HG02870 (cell line): ENCODE measurements at regions not wholly inside any gene's neighbourhood (a gene's known extent, or its start where the extent isn't known, plus 50 kb on each side); places are given as distances from the start of the nearest gene placed in this dataset.

Experiments used
- ATAC-seq: cut with Tn5 transposase; IDR thresholded peaks from one replicate; pipeline ENCODE4 v1.9.1; 2021; ENCODE audit warnings: mild to moderate bottlenecking, moderate library complexity; ENCODE audit not compliant: unreplicated experiment

DNA sequence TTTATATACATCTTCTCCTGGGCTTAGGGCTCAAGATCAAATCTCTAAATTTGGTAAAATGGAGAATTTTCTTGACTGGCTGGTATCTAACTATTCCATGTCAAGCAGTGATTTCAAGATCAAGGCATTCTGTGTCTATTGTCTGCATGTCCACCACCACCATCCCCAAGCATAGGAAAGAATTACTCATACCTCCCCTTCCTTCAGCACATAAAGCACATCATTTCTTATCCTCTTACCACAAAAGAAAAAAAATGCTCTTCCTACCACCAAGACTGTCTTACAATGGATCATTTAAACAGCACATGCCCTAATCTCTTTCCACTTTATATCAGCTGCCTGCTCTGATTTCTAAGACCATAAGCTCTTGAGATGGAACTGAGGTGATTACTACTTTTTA, 470.5 kb upstream of the THBS1 start:
- no peak for ATAC-seq

DNA sequence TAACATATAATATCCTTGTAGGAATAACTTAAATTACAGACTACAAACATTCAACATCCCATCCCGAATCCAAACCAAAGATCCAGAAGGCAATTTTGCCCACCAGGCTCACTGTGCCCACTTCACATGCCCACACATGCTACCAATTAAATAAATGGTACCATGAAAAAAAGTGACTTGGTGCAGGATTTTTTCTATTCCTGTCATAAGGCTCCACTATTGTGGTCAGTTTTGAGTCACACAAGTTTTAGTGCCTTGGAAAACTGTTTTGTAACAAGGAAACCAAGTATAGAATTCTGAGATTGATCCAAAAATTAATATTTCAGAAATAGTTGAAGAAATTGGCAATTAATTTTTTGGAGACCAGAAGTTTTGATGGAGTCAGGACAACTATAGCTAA, 470.1 kb upstream of the THBS1 start:
- ATAC-seq = no peak

DNA sequence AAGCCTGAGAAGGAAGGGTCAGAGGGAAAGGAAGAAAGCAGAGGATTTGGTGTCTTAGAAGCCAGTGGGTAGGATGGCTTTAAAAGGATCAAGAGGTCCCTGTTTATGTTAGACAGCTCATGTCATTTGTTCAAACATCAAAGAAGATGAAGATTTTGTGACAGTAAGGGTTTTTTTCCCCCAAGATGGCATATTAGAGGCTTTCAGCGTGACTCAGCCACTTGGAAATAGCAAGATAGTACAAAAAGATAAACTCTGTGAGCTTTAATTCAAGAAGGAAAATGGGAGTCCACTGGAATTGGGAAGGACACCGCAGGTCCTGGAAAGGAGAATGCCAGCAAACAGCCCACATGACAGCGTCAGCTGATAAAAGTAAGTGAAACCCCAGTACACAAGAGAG, 467.1 kb upstream of the THBS1 start:
- no peak for ATAC-seq

DNA sequence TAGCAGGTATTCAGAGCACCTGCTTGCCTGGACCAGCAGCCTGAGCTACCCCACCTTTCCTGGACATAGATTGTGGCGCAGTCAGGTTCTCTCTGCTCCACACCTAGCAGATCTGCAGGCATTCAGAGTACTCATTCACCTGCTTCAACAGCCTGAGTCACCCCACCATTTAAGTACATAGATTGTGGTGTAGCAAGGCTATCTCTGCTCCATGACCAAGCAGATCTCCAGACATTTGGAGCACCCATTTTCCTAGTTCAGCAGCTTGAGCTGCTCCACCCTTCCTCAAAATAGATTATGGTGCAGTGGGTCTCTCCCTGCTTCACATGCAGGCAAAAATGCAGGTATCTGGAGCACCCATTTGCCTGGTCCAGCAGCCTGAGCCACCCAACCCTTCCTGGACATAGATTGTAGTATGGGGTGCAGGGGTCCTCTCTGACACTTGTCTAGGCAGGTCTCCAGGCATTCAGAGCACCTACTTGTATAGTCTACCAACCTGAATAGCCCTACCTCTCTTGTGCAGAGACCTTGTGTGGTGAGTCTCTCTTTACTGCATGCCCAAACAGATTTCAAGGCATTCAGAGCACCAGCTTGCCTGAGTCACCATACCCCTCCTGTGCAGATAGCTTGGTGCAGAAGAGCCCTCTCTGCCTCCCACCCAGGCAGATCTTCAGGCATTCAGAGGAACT, 466.0 kb upstream of the THBS1 start:
- no peak for ATAC-seq

DNA sequence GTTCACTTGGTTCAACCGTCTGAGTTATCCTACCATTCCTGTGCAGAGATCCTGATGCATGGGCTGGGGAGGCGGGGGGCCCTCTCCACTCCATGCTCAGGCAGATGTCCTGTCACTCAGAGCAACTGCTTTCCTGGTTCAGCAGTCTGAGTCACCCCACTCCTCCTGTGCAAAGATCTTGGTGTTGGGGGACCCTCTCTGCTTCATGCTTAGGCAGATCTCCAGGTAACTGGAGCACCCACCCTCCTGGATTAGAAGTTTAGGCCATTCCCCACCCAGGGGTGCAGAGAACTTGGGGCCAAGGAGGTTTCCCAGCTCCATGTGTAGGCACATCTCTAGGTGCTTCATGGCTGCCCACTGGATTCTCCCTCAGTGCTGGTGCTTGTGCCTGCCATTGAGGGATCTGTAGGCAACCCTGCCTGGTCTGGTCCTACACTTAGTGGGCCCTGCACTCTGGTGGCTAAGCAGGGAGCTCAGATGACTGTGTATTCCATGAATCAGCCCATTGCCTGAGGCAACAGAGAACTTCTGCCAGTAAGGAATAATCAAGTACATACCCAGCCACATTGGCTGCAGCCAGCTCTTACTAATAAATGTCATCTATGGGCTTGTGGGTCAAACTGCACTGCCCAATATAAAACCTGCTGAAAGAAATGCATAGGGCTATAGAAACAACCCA, 465.4 kb upstream of the THBS1 start:
- ATAC-seq = no peak

DNA sequence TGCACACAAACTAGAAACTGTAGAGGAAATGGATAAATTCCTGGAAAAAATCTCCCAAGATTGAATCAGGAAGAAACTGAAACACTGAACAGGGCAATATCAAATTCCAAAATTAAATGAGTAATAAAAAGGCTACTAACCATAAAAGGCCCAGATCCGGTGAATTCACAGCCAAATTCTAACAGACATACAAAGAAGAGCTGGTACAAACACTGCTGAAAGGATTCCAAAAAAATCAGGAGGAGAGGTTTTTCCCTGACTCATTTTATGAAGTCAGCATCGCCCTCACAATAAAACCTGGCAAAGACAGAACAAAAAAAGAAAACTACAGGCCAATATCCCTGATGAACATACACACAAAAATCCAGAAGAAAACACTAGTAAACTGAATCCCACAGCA, 462.4 kb upstream of the THBS1 start:
- no peak for ATAC-seq

DNA sequence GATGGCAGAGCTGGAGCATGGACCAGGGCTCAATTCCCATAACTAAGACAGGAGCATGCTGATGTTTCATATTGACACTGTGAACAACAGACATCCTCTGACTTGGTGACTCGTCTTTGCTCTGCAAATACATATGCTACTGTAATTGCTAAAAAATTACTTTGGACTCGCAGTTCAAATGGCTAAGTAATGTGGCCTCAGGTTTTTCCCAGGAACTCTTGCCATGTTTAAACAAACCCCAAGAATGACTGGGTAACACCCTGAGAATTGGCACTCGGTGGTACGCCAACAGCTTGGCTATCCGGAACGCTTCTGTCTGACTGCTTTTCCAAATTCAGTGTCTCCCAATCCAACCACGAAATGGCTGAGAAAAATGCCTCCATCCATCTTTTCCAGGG, 456.7 kb upstream of the THBS1 start:
- no peak for ATAC-seq

DNA sequence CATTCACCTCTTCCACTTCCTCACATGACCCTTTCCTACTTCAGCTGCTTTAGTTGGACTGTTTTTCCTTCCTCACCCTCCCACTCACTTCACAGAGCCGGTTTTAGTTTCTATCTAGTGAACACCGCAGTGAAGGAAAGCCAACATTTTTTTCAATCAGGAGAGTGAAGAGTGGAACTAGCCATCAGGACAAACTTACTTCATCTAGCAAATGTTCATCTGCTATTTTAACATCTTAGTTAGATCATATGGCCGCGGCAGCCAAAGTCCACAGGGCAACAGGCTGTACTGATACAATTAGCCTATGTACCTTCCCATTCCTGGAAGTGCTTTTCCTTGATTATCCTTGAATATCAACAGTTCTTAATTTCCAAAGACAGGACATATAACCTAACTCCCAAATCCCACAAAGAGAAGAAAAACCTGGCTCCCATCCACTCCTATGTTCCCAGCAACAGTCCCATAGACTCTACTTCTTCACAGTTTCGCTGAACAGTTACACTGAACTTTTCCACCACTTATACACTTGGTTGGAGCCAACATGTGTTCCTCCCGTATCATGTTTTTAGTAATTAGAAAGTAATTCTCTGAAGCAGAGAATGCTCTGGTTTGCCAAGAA, 456.2 kb upstream of the THBS1 start:
- no peak for ATAC-seq

DNA sequence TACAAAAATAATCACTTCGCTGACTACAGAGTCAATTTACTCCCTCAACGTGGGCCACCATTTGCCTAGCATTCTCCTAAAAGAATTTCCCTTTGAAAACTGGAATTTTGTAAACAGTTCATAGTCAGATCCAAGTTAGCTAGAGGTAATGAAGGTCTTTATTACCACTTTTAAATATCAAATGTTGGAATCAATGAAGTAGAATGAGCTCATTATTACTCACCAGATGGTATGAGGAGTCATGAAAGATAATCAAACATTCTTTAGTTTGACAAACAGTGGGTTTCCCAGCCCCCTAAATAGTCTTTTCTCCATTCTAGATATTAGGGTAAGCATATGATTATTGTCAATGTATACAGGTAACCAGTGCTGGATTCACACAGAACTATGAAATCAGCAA, 455.7 kb upstream of the THBS1 start:
- no peak for ATAC-seq

DNA sequence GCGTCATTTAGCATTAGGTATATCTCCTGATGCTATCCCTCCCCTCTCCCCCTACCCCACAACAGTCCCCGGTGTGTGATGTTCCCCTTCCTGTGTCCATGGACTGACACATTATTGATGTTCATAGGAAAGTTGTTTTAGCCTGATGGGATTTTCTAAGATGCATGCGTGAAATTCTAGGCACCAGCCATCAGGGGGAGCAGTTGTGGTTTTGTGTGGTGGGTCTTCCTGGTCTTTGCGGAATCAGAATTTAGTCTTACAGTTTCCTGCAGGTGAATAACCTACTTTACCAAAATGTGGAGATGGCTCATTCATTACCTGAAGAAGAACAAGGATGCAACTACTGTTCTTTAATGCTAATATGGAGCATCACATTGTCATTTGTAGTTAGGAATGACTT, 455.0 kb upstream of the THBS1 start:
- no peak for ATAC-seq

DNA sequence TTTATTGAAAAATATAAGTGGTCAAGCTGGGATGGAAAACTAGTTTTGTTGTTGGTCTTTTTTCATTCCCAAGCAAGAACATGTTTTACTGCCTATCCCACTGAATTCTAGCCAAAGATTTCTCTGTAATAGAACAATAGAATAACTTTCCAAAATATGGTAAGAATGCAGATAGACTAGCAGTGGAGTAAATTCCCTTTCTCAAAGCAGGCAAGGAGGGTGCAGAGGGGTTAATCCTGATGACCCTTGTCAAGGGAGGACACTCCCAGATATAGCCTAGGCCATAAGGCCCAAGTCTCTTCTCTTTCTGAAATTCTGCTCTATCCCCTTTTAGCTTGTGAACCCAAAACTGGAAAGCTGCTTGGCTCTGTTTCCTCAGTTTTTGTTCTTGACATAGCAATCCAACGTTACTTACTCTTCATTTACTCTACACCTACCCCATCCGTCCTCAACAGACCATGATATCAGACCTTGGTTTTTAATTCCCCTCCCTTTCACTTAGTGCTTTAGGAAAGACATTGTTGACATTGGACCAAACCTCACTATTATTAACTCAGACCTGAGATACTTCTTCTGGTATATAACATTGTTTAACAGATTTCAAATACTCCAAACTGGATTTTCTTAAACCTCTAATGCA, 453.6 kb upstream of the THBS1 start:
- no peak for ATAC-seq

DNA sequence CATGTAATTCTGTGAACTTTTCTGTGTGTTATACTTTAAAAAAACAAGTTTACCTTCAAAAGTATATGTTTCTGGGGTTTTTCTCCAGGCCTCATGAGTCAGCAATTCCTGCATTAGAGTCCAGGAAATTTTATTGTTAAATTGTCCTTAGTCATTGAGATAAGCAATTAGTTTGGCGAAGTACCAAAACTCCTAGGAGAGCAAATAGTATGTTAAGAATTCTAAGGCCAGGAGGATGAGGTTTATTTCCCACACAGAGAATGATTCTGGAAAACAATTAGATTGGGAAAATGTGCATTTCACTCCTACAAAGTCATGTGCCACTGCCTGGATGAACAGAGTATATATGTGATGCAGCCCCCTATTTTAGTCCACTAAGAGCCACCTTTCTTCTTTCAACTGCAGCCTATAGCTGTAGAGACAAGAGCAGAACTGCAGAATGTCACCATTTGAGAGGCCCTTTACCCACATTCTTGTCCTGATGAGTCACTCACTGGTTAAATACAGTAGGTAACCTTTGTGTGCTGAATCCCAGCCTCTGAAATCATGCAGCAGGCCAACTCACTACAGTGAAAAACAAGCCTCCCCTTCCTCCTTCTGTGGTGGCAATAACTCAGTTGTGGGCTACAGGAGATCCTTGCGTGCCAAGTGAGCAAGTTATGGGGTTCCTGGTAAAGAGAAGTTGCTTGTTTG, 452.8 kb upstream of the THBS1 start:
- no peak for ATAC-seq

DNA sequence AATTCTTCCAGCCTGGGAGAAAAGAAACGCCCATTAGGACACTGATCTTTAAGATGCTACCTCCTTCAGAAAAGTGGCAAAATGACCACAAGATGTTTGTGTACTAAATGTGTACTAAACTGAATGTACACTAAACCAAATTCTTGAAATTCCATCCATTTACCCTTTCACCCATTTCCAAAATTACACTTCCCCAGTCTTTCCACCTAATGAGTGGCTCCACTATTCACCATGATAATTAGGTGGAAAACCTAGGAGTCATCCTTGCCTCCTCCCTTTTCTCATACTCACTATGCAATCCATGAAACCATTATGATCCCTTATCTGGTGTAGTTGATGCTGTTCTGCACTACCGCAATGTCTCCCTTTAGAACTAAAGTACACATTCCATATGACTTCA, 452.1 kb upstream of the THBS1 start:
- ATAC-seq = no peak

DNA sequence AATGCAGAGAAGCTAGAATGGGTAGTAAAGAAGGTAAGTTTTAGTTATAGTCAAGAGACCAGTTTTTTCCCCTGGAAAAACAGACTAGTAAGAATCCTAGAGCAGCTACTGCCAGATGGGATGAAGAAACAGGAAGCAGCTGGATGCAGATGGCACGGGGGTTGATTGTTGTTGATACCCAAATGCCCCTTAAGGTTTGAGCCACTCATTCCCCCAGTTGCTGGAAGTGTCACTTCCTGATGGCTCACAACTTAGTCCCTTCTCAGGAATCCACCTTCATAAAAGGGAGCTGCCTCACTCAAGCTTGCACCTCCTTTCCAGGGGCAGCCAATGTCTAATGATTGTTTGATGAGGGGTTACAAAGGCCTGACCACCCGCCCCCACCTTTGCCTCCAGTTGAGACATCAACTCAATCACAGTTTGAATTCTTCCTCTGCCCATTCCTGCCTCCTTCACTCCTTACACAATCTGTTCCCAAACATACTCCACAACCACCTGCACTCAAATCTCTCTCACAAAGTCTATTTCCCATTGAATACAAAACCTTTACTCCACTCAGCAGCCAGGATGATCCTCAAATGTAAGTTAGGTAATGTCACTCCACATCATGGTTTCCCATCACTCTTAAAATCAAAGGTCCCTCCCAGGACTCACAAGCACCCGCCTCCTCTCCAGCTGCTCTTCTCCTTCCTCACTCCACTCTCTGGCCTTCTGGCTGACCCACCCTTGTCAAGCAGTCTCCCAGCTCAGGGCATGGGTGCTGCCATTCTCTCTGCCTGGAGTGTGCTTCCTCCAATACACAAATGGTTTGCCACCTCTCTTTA, 450.1 kb upstream of the THBS1 start:
- no peak for ATAC-seq

DNA sequence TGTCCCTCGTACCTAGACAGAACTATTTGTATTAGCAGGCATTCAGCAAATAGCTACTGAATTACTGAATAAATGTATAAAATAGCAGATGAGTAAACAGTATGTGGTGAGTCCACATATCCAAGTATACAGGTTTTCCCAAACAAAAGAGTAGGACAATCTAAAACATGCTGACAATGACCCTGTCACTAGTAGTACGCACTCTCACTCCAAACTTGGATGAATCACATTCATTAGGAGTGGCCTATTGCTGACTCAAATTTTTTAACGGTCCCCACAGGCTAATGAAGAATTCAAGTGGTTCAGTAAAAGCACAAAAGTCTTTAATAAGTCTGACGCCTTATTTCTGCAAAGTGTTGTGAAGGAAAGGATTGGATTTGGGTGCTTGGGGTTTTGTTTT, 449.3 kb upstream of the THBS1 start:
- ATAC-seq = no peak

DNA sequence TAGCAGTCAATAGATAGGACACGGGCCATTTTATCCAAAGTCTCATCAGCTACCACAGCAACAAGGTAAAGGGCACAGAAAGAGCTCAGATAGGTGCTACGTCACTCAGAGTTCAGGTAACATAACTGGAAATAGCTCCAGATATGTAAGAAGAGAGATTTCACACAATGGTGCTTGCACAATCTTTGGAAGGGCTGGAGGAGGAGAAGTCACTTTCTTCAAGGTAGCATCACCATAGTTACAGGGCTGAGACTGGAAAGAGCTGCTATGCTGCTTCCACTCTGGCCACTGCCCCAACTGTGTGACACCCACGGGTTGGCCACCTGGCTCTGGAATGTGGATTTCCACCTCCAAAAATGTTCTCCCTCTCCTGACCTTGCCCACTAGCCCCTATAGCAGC, 448.8 kb upstream of the THBS1 start:
- no peak for ATAC-seq

DNA sequence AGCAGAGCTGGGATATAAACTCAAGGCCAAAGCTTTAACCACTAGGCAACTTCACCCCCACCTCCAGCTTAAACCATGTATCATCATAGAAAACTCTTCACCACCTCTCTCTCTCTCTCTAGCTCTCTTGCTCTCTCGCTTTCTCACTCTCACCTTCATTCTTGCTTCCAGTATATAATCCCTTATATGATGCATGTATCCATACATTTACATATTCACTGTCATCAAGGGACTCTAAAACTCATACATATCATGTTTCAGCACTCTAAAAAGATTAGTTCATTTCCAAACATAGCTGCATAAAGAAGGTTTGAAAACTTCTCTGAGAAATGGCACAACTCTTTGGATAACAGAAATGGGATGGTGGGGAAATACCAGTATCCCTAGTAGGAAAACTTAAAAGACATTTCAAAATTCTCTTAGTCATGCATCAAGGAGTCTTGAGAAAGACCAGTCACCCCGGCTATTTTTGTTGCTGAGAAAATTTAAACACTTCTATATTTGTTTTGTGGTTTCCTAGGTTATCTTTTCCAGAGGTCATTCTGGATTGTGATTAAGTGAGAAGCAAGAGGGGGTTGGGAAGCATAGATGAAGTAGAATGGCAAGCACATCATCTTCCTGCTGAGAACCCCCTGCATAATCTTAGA, 447.8 kb upstream of the THBS1 start:
- no peak for ATAC-seq

DNA sequence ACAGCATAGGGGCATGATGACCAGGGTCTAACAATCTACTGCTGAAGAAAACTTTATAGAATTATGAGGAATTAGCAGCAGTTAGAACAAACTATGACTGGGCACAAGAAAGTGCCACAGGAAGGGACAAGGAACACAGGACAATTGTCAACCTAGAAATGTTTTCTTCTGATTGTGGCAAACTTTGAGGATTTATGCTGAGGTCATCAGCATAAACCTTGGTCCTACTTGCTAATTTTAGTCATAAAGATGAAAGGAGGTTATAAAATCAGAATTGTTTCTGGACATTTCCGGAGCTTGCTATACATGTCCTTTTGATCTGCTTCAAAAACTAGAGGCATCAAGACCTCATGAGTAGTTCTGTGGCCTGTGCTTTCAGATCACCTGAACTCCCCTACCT, 446.6 kb upstream of the THBS1 start:
- no peak for ATAC-seq

DNA sequence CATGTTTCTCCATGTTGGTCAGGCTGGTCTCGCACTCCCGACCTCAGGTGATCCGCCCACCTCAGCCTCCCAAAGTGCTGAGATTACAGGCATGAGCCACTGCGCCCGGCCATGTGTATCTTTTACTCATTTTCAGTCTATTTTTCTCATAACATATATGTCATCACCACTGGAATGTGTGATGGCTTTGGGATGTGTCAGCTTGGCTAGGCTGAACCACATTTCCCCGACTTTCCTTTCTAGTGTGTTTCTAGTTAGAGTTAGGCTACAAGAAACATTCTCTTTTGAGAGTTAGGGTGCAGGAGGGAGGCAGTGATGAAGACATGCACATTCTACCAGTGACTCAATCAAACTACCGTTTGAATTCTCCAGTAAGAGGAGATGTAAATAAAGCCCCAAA, 444.9 kb upstream of the THBS1 start:
- no peak for ATAC-seq

DNA sequence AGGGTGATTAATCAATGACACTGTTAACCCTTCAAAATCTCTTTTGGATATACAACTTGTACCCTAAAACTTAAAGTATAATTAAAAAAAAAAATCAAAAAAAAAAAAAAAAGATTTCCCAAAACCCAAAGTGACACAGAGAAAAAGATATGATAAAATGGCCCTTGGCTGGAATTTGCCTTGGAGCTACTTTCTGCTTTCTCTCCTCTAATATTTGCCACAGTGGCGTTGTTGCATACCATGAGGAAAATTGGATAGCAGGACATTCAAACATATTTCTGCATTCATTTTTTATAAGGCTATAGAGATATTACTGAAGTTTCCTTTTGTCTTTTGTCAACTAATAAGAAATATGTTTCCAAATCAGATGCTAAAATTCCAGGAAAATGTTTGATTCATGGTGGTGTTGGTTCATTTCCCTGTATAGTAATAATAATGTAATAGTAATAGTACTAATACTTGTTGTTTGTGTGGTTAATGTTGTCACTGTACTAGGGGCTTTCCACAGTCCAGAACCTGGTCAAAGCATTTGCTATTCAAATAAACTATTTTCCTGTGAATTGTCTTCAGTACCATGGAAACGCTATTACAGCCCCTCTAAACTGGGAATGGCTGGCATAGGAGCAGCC, 441.3 kb upstream of the THBS1 start:
- peak; percentile 47 for ATAC-seq
